ENCODE measurements at regions not wholly inside any gene's neighbourhood (a gene's known extent, or its start where the extent isn't known, plus 50 kb on each side); places are given as distances from the start of the nearest gene placed in this dataset.

GRCh38 chr22:19664406-19664805 lies 49.9 kb upstream of the SEPTIN5 start:
- no peaks in the 10 kb centered on the region for H3K36me3 ChIP-seq
- no peak overlapping the region for H3K4me3 ChIP-seq
- H3K4me1 ChIP-seq: peaks cover 0 to 13% of the 10 kb centered on the region in 2 donors
- H3K9me3 ChIP-seq: no peaks in the 10 kb centered on the region
- no peaks in the 10 kb centered on the region for H3K27me3 ChIP-seq
- no peak for DNase-seq (ENCODE audit: low spot score)
- no peak overlapping the region for H3K27ac ChIP-seq
- no peak for TF ChIP-seq CTCF (IDR thresholded peaks at IDR 0.05)
